PC-9 (cell line): ENCODE measurements at regions not wholly inside any gene's neighbourhood (a gene's known extent, or its start where the extent isn't known, plus 50 kb on each side); places are given as distances from the start of the nearest gene placed in this dataset.

ENCODE experiments used
- BruUV-seq: library from RNA; stranded (reverse); fragments of 400-500 nt; replicated peaks from 2 replicates; lab custom pipeline; 2021; lab: Mats Ljungman, UMichigan
- CTCF ChIA-PET: fragments of 300-600 bp; sonication (Branson Sonifier 250); formaldehyde crosslinking; loops from one replicate; lab custom pipeline; 2022; ENCODE audit warnings: antibody characterized with exemption; lab: Charles Lee
- POLR2A ChIA-PET: fragments of 300-600 bp; sonication (Branson Sonifier 250); formaldehyde crosslinking; loops from one replicate; lab custom pipeline; 2022; ENCODE audit warnings: antibody characterized with exemption; ENCODE audit not compliant: unreplicated experiment; lab: Charles Lee
- DNase-seq, 2 experiments: peaks; one replicate each; pipeline versions ENCODE4 v3.0.0 to v3.0.0-alpha.2; 2015 to 2022; ENCODE audit warnings: mixed read lengths in 1 of 2
- H2AFZ ChIP-seq: fragments of 200-600 bp; sonication (generic); 2 replicates; pipeline ENCODE4 v1.8.1; 2017; ENCODE audit warnings: antibody characterized with exemption
- H3F3A ChIP-seq: fragments of 200-600 bp; sonication (generic); 2 replicates; pipeline ENCODE4 v1.8.1; 2017; ENCODE audit warnings: antibody characterized with exemption, mild to moderate bottlenecking, low read depth; ENCODE audit not compliant: insufficient read depth
- H3K27ac ChIP-seq: fragments of 200-600 bp; sonication (generic); 2 replicates; pipeline ENCODE4 v1.6.1; 2016; ENCODE audit warnings: mixed run types
- H3K27me3 ChIP-seq: fragments of 200-600 bp; sonication (generic); 2 replicates; pipeline ENCODE4 v1.6.1; 2016; ENCODE audit warnings: low read depth, mixed run types; ENCODE audit not compliant: insufficient read depth
- H3K36me3 ChIP-seq: fragments of 200-600 bp; sonication (generic); 2 replicates; pipeline ENCODE4 v1.6.1; 2016; ENCODE audit warnings: low read depth, mixed run types
- H3K4me1 ChIP-seq: fragments of 200-600 bp; sonication (generic); replicated peaks from 2 replicates; pipeline ENCODE4 v1.6.1; 2016; ENCODE audit warnings: mixed run types; ENCODE audit not compliant: insufficient read depth
- H3K4me2 ChIP-seq: fragments of 200-600 bp; sonication (generic); 2 replicates; pipeline ENCODE4 v1.6.1; 2017; ENCODE audit warnings: mixed run types
- H3K4me3 ChIP-seq: fragments of 200-600 bp; sonication (generic); 2 replicates; pipeline ENCODE4 v1.6.1; 2016; ENCODE audit warnings: mixed run types
- H3K79me2 ChIP-seq: fragments of 200-600 bp; sonication (generic); 2 replicates; pipeline ENCODE4 v1.6.1; 2017; ENCODE audit warnings: low read depth, mixed run types
- H3K9me2 ChIP-seq: fragments of 200-600 bp; sonication (generic); 2 replicates; pipeline ENCODE4 v1.8.1; 2017; ENCODE audit warnings: mild to moderate bottlenecking; ENCODE audit not compliant: insufficient read depth
- H3K9me3 ChIP-seq: fragments of 200-600 bp; sonication (generic); 2 replicates; pipeline ENCODE4 v1.8.1; 2016; ENCODE audit warnings: low read depth; ENCODE audit not compliant: insufficient read depth
- H4K20me1 ChIP-seq: fragments of 200-600 bp; sonication (generic); 2 replicates; pipeline ENCODE4 v1.8.1; 2017; ENCODE audit not compliant: insufficient read depth
- EZH2 ChIP-seq: fragments of 200-600 bp; sonication (generic); IDR thresholded peaks from 2 replicates; pipeline ENCODE4 v1.8.0; 2017; ENCODE audit warnings: antibody characterized with exemption, low read depth
- intact Hi-C: fragments of 100-400 bp; cut with micrococcal nuclease; formaldehyde crosslinking; loops from one replicate; pipeline ENCODE4 v1.10.0; 2022; ENCODE audit not compliant: unreplicated experiment
- TF ChIP-seq, protein P1 (sequence below): fragments of 200-600 bp; sonication (generic); conservative IDR thresholded peaks from 2 replicates; pipeline ENCODE4 v1.6.1; 2017; ENCODE audit warnings: mixed run types, antibody characterized with exemption, mild to moderate bottlenecking, moderate library complexity

GRCh38 chr6:8688821-8689220, 253.5 kb upstream of the SLC35B3 start:
- Histone ChIP-seq H3K4me3 (no peak overlapping the region), H3K4me1 (no peaks in the 10 kb centered on the region), H3F3A (no peaks in the 10 kb centered on the region), H3K36me3 (no peaks in the 10 kb centered on the region), H4K20me1 (no peaks in the 10 kb centered on the region), H3K4me2 (no peak overlapping the region), H3K9me3 (no peaks in the 10 kb centered on the region), H3K27me3 (no peaks in the 10 kb centered on the region), H3K9me2 (no peaks in the 10 kb centered on the region), H3K27ac (no peak overlapping the region), H3K79me2 (no peaks in the 10 kb centered on the region), H2AFZ (no peak overlapping the region)
- no peak for TF ChIP-seq EZH2
- TF ChIP-seq, protein P1, sequence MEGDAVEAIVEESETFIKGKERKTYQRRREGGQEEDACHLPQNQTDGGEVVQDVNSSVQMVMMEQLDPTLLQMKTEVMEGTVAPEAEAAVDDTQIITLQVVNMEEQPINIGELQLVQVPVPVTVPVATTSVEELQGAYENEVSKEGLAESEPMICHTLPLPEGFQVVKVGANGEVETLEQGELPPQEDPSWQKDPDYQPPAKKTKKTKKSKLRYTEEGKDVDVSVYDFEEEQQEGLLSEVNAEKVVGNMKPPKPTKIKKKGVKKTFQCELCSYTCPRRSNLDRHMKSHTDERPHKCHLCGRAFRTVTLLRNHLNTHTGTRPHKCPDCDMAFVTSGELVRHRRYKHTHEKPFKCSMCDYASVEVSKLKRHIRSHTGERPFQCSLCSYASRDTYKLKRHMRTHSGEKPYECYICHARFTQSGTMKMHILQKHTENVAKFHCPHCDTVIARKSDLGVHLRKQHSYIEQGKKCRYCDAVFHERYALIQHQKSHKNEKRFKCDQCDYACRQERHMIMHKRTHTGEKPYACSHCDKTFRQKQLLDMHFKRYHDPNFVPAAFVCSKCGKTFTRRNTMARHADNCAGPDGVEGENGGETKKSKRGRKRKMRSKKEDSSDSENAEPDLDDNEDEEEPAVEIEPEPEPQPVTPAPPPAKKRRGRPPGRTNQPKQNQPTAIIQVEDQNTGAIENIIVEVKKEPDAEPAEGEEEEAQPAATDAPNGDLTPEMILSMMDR: no peak
- ChIA-PET CTCF (no interaction called here), POLR2A (no interaction called here)
- DNase-seq: no peak
- BruUV-seq: no TSS peak
- intact Hi-C loops: no loop called here

DNA sequence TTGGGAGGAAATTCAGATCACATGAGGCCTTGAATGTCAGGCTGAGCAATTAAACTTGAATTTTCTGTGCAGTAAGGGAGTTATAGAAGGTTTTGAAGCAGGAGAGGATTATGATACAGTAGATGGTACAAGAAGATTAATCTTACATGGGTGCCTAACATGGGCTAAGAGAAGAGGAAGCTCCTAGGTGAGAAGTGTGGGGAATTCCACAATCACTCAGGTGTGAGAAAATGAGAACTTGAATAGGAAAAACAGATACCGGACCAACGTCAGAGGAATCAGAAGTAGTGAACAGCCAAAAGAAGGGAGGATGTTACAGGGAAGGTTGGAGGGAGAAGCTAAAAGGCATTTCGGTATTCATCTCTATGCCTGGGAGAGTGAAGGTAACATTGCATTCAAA, 250.7 kb upstream of the SLC35B3 start:
- no peak for TF ChIP-seq EZH2
- TF ChIP-seq, protein P1: no peak
- Histone ChIP-seq H3K4me2 (no peak overlapping the region), H3K36me3 (no peaks in the 10 kb centered on the region), H3K9me3 (no peaks in the 10 kb centered on the region), H3F3A (no peaks in the 10 kb centered on the region), H4K20me1 (no peaks in the 10 kb centered on the region), H3K4me1 (no peaks in the 10 kb centered on the region), H3K27me3 (no peaks in the 10 kb centered on the region), H2AFZ (no peak overlapping the region), H3K9me2 (no peaks in the 10 kb centered on the region), H3K79me2 (no peaks in the 10 kb centered on the region), H3K27ac (no peak overlapping the region), H3K4me3 (no peak overlapping the region)
- intact Hi-C loops: no loop called here
- BruUV-seq: no TSS peak
- CTCF ChIA-PET: no interaction called here
- no peak for DNase-seq
- POLR2A ChIA-PET: no interaction called here

DNA sequence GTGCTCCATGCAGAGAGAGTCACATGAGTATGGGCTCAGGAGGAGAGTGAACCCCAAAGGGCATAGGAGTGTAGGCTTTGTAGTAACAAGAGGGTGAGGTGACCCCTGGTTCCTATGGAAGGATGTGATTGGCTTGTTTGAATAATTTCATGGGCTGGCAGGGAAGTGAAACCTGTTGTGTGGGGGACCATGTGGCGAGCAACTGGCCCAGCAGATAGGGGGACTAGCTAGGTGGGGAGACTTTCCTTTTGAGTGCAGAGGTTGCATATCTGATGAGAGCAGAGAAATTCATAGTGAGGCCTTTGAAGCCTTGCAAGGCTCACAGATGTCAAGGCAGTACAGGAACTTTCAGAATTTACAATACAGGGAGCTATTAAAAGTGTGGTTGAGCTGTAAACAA, 247.9 kb upstream of the SLC35B3 start:
- Histone ChIP-seq H3K9me3 (no peaks in the 10 kb centered on the region), H3K4me3 (no peak overlapping the region), H2AFZ (no peak overlapping the region), H3K27ac (no peak overlapping the region), H3K4me2 (no peak overlapping the region), H4K20me1 (no peaks in the 10 kb centered on the region), H3F3A (no peaks in the 10 kb centered on the region), H3K27me3 (no peaks in the 10 kb centered on the region), H3K36me3 (no peaks in the 10 kb centered on the region), H3K9me2 (no peaks in the 10 kb centered on the region), H3K4me1 (no peaks in the 10 kb centered on the region), H3K79me2 (no peaks in the 10 kb centered on the region)
- TF ChIP-seq, protein P1: no peak
- TF ChIP-seq EZH2: no peak
- intact Hi-C loops: no loop called here
- ChIA-PET CTCF (interaction anchor here (0.6 kb wide), 1 partner anchor 260 kb away, joined by 5 read pairs; no protein-coding TSS in a partner anchor), POLR2A (no interaction called here)
- no peak for DNase-seq
- no TSS peak for BruUV-seq
